ENCODE measurements at regions not wholly inside any gene's neighbourhood (a gene's known extent, or its start where the extent isn't known, plus 50 kb on each side); places are given as distances from the start of the nearest gene placed in this dataset.

- H3K9me3 ChIP-seq (ENCODE audit: control insufficient read depth, insufficient read depth, low read length) = no peaks in the 10 kb centered on the region
- Mint-ChIP-seq H3K36me3 (no peaks in the 10 kb centered on the region), H3K27me3 (ENCODE audit: low read depth in 2 of 2) (peaks cover 14 to 25% of the 10 kb centered on the region in 2 donors), H3K9me3 (no peaks in the 10 kb centered on the region), H3K4me3 (no peak overlapping the region), H3K27ac (no peak overlapping the region), H3K4me1 (no peaks in the 10 kb centered on the region)
- H3K36me3 ChIP-seq (ENCODE audit: control insufficient read depth, insufficient read depth, low read length) = no peaks in the 10 kb centered on the region
- no peak for TF ChIP-seq CTCF (IDR thresholded peaks at IDR 0.05)
- no peaks in the 10 kb centered on the region for H3K27me3 ChIP-seq (ENCODE audit: control insufficient read depth, insufficient read depth, low read length)
- DNase-seq (no peak), ATAC-seq (no peak)
- H3K4me1 ChIP-seq (ENCODE audit: control insufficient read depth, insufficient read depth, low read length) = no peaks in the 10 kb centered on the region
- H3K4me3 ChIP-seq (ENCODE audit: low read length) = no peak overlapping the region
- H3K27ac ChIP-seq (ENCODE audit: low read length) = no peak overlapping the region
- intact Hi-C loops (cut with micrococcal nuclease) = no loop called here
- WGBS (ENCODE audit: insufficient coverage) = 96% methylated on average over 2 of the region's 2 CpGs
Observed at GRCh38 chr11:11728386-11728785, 106.6 kb upstream of the GALNT18 start.

GRCh38 chr11:11725438-11725837 is 103.6 kb upstream of the GALNT18 start:
- intact Hi-C loops (cut with micrococcal nuclease) = no loop called here

GRCh38 chr11:11724994-11725393 is 103.2 kb upstream of the GALNT18 start:
- H3K27me3 ChIP-seq (ENCODE audit: control insufficient read depth, insufficient read depth, low read length) = no peaks in the 10 kb centered on the region
- Mint-ChIP-seq H3K9me3 (no peaks in the 10 kb centered on the region), H3K4me1 (no peaks in the 10 kb centered on the region), H3K27me3 (ENCODE audit: low read depth in 2 of 2) (peaks cover 22 to 25% of the 10 kb centered on the region in 2 donors), H3K4me3 (no peak overlapping the region), H3K27ac (no peak overlapping the region), H3K36me3 (no peaks in the 10 kb centered on the region)
- no peaks in the 10 kb centered on the region for H3K36me3 ChIP-seq (ENCODE audit: control insufficient read depth, insufficient read depth, low read length)
- TF ChIP-seq CTCF (IDR thresholded peaks at IDR 0.05) = no peak
- no peaks in the 10 kb centered on the region for H3K4me1 ChIP-seq (ENCODE audit: control insufficient read depth, insufficient read depth, low read length)
- H3K9me3 ChIP-seq (ENCODE audit: control insufficient read depth, insufficient read depth, low read length) = no peaks in the 10 kb centered on the region
- intact Hi-C loops (cut with micrococcal nuclease) = no loop called here
- no peak overlapping the region for H3K4me3 ChIP-seq (ENCODE audit: low read length)
- DNase-seq (no peak), ATAC-seq (no peak)
- WGBS (ENCODE audit: insufficient coverage) = 88% methylated on average over 1 of the region's 2 CpGs
- no peak overlapping the region for H3K27ac ChIP-seq (ENCODE audit: low read length)

More at GRCh38 chr11:11725438-11725837, 103.6 kb upstream of the GALNT18 start:
- Histone ChIP-seq H3K4me1 (ENCODE audit: control insufficient read depth, insufficient read depth, low read length) (no peaks in the 10 kb centered on the region), H3K4me3 (ENCODE audit: low read length) (no peak overlapping the region), H3K9me3 (ENCODE audit: control insufficient read depth, insufficient read depth, low read length) (no peaks in the 10 kb centered on the region), H3K27me3 (ENCODE audit: control insufficient read depth, insufficient read depth, low read length) (no peaks in the 10 kb centered on the region), H3K36me3 (ENCODE audit: control insufficient read depth, insufficient read depth, low read length) (no peaks in the 10 kb centered on the region), H3K27ac (ENCODE audit: low read length) (no peak overlapping the region)
- Mint-ChIP-seq H3K27ac (no peak overlapping the region), H3K9me3 (no peaks in the 10 kb centered on the region), H3K27me3 (ENCODE audit: low read depth in 2 of 2) (peaks cover 25 to 26% of the 10 kb centered on the region in 2 donors), H3K4me3 (no peak overlapping the region), H3K4me1 (no peaks in the 10 kb centered on the region), H3K36me3 (no peaks in the 10 kb centered on the region)
- no peak for ATAC-seq
- no peak for TF ChIP-seq CTCF (IDR thresholded peaks at IDR 0.05)
- 93% methylated on average over 5 of the region's 5 CpGs for WGBS (ENCODE audit: insufficient coverage)
- no peak for DNase-seq

GRCh38 chr11:11722861-11723260 is 101.1 kb upstream of the GALNT18 start:
- Mint-ChIP-seq H3K36me3 (no peaks in the 10 kb centered on the region), H3K9me3 (no peaks in the 10 kb centered on the region), H3K4me3 (no peak overlapping the region), H3K27me3 (ENCODE audit: low read depth in 2 of 2) (peaks cover 25 to 36% of the 10 kb centered on the region in 2 donors), H3K4me1 (no peaks in the 10 kb centered on the region), H3K27ac (no peak overlapping the region)
- WGBS (ENCODE audit: insufficient coverage) = 67% methylated on average over 3 of the region's 3 CpGs
- H3K27ac ChIP-seq (ENCODE audit: low read length) = no peak overlapping the region
- no peaks in the 10 kb centered on the region for H3K9me3 ChIP-seq (ENCODE audit: control insufficient read depth, insufficient read depth, low read length)
- H3K4me1 ChIP-seq (ENCODE audit: control insufficient read depth, insufficient read depth, low read length) = no peaks in the 10 kb centered on the region
- H3K27me3 ChIP-seq (ENCODE audit: control insufficient read depth, insufficient read depth, low read length) = no peaks in the 10 kb centered on the region
- intact Hi-C loops (cut with micrococcal nuclease) = no loop called here
- H3K36me3 ChIP-seq (ENCODE audit: control insufficient read depth, insufficient read depth, low read length) = no peaks in the 10 kb centered on the region
- ATAC-seq (no peak), DNase-seq (no peak)
- no peak overlapping the region for H3K4me3 ChIP-seq (ENCODE audit: low read length)
- no peak for TF ChIP-seq CTCF (IDR thresholded peaks at IDR 0.05)

Data from natural killer cell (primary cell).